GM12892 (cell line): ENCODE measurements at regions not wholly inside any gene's neighbourhood (a gene's known extent, or its start where the extent isn't known, plus 50 kb on each side); places are given as distances from the start of the nearest gene placed in this dataset.

ENCODE experiments used
- POLR2A ChIP-seq: IDR thresholded peaks from 2 replicates; pipeline ENCODE4 v1.6.1; 2011; ENCODE audit warnings: low read depth, low read length, control low read depth
- POLR2AphosphoS5 ChIP-seq: IDR thresholded peaks from 2 replicates; pipeline ENCODE4 v1.6.1; 2011; ENCODE audit warnings: low read depth, low read length, control low read depth
- TAF1 ChIP-seq: IDR thresholded peaks from 2 replicates; pipeline ENCODE4 v1.6.1; 2011; ENCODE audit warnings: low read depth, mild to moderate bottlenecking, control low read depth, low read length, borderline replicate concordance

DNA sequence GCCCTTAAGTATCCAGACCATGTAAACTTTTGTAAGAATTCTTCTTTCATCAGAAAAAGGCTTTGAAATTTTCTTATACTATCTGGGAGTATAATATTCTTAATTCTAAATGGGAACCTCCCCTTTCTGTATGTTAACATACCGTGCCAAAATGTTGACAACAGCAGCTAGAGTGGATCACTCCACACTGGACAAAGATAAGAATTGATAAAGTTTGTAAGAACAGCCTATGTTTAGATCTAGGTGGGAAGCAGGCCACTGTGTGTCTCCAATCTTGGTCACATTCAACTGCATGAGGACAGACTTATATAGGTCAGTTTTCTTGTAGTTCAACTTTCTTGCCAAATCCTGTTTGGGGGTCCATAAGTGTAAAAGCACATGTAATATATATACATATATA lies 235.7 kb downstream of the RPIA start:
- TF ChIP-seq POLR2A (no peak), TAF1 (no peak), POLR2AphosphoS5 (no peak)
